ENCODE measurements at regions not wholly inside any gene's neighbourhood (a gene's known extent, or its start where the extent isn't known, plus 50 kb on each side); places are given as distances from the start of the nearest gene placed in this dataset.
"Not testable (repeated sequence)": the region's sequence is repeated elsewhere in the genome, so short reads cannot be mapped to it uniquely, and the experiment has no call there.

DNA sequence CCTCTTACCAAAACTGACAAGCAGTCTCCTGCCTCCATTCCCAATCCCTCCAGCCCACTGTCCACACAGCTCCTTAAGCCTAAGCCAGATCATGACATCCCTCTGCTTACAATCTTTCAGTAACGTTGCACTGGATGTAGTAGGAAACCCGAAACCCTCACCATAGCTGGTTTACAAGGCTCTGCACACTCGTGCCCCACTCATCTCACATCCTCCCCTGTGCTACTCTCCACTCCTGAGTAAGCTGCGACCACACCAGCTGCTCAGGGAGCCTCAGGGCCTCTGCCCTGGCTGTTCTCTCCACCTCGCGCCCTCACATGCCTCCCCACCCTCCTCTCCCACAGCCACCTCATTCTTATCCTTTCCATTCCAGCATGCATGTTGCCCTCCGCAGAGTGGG, 288.9 kb downstream of the ANAPC1 start:
- TF ChIP-seq, protein P1, sequence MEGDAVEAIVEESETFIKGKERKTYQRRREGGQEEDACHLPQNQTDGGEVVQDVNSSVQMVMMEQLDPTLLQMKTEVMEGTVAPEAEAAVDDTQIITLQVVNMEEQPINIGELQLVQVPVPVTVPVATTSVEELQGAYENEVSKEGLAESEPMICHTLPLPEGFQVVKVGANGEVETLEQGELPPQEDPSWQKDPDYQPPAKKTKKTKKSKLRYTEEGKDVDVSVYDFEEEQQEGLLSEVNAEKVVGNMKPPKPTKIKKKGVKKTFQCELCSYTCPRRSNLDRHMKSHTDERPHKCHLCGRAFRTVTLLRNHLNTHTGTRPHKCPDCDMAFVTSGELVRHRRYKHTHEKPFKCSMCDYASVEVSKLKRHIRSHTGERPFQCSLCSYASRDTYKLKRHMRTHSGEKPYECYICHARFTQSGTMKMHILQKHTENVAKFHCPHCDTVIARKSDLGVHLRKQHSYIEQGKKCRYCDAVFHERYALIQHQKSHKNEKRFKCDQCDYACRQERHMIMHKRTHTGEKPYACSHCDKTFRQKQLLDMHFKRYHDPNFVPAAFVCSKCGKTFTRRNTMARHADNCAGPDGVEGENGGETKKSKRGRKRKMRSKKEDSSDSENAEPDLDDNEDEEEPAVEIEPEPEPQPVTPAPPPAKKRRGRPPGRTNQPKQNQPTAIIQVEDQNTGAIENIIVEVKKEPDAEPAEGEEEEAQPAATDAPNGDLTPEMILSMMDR (IDR thresholded peaks at IDR 0.05): not testable (repeated sequence)
- TF ChIP-seq POLR2A (IDR thresholded peaks at IDR 0.05): not testable (repeated sequence)
